GM12878 (cell line): ENCODE measurements at regions not wholly inside any gene's neighbourhood (a gene's known extent, or its start where the extent isn't known, plus 50 kb on each side); places are given as distances from the start of the nearest gene placed in this dataset.

Source experiments
- HDAC2 ChIP-seq: fragments of 200-600 bp; sonication (generic); IDR thresholded peaks from 2 replicates; pipeline ENCODE4 v1.6.1; 2017
- POLR2AphosphoS5 ChIP-seq: IDR thresholded peaks from 2 replicates; pipeline ENCODE4 v1.6.1; 2011; ENCODE audit warnings: mild to moderate bottlenecking, low read length, inconsistent platforms
- SIN3A ChIP-seq: IDR thresholded peaks from 2 replicates; pipeline ENCODE4 v1.6.1; 2012; ENCODE audit warnings: low read depth, low read length, improper control_type of control experiment
- SRF ChIP-seq, 2 experiments: IDR thresholded peaks; 2 replicates each; pipeline ENCODE4 v1.6.1; 2011; ENCODE audit warnings: low read depth in 2 of 2, low read length in 2 of 2, mild to moderate bottlenecking in 1 of 2, moderate library complexity in 1 of 2
- TCF12 ChIP-seq: IDR thresholded peaks from 2 replicates; pipeline ENCODE4 v1.6.1; 2011; ENCODE audit warnings: low read depth, mild to moderate bottlenecking, low read length
- TF ChIP-seq, protein P1 (sequence below), 3 experiments: IDR thresholded peaks in 2 of 3; conservative IDR thresholded peaks in 1 of 3; 2 replicates each; pipeline ENCODE4 v1.5.1; 2011; ENCODE audit warnings: low read depth in 3 of 3, low read length in 3 of 3, mild to moderate bottlenecking in 3 of 3, control low read depth in 2 of 3, moderate library complexity in 2 of 3, inconsistent platforms in 1 of 3, mixed read lengths in 1 of 3; ENCODE audit not compliant: control insufficient read depth in 2 of 3, insufficient read depth in 1 of 3; ENCODE audit errors: extremely low read depth in 1 of 3
- TF ChIP-seq, protein P2 (sequence below): fragments of 450-650 bp; IDR thresholded peaks from 2 replicates; pipeline ENCODE4 v1.6.1; 2014; ENCODE audit warnings: mild to moderate bottlenecking

DNA sequence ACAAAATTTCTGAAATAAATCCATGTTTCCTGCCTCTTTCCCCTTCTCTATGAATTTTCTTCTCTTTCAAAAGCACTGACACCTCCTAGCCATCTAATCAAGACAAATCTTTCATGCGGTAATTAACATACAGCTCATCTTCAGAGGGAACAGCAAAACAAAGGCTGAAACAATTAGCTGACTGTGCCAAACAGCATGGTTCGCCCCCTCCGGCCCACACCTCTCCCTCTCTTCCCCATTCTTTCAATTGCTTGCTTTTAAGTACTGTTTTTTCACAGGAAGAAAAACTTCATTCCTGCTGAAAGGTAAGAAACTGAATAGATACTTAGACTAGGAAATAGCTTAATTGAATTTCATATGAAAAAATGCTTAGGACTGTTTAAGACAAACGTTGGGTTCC, 291.1 kb upstream of the NOCT start:
- TF ChIP-seq, protein P1, sequence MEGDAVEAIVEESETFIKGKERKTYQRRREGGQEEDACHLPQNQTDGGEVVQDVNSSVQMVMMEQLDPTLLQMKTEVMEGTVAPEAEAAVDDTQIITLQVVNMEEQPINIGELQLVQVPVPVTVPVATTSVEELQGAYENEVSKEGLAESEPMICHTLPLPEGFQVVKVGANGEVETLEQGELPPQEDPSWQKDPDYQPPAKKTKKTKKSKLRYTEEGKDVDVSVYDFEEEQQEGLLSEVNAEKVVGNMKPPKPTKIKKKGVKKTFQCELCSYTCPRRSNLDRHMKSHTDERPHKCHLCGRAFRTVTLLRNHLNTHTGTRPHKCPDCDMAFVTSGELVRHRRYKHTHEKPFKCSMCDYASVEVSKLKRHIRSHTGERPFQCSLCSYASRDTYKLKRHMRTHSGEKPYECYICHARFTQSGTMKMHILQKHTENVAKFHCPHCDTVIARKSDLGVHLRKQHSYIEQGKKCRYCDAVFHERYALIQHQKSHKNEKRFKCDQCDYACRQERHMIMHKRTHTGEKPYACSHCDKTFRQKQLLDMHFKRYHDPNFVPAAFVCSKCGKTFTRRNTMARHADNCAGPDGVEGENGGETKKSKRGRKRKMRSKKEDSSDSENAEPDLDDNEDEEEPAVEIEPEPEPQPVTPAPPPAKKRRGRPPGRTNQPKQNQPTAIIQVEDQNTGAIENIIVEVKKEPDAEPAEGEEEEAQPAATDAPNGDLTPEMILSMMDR (IDR thresholded peaks at IDR 0.05 in 2 of 3, conservative IDR thresholded peaks at IDR 0.05 in 1 of 3; ENCODE audit: control insufficient read depth in 2 of 3, extremely low read depth in 1 of 3, insufficient read depth in 1 of 3, low read depth in 3 of 3, low read length in 3 of 3) = no peak
- no peak for TF ChIP-seq POLR2AphosphoS5
- TF ChIP-seq HDAC2 = no peak
- TF ChIP-seq TCF12 = no peak
- TF ChIP-seq, protein P2, sequence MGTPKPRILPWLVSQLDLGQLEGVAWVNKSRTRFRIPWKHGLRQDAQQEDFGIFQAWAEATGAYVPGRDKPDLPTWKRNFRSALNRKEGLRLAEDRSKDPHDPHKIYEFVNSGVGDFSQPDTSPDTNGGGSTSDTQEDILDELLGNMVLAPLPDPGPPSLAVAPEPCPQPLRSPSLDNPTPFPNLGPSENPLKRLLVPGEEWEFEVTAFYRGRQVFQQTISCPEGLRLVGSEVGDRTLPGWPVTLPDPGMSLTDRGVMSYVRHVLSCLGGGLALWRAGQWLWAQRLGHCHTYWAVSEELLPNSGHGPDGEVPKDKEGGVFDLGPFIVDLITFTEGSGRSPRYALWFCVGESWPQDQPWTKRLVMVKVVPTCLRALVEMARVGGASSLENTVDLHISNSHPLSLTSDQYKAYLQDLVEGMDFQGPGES = no peak
- no peak for TF ChIP-seq SRF (IDR thresholded peaks at IDR 0.05; ENCODE audit: low read depth in 2 of 2, low read length in 2 of 2)
- no peak for TF ChIP-seq SIN3A
